ENCODE measurements at regions not wholly inside any gene's neighbourhood (a gene's known extent, or its start where the extent isn't known, plus 50 kb on each side); places are given as distances from the start of the nearest gene placed in this dataset.

GRCh38 chr6:135640048-135640447 lies 142.5 kb upstream of the AHI1 start:
- Histone ChIP-seq H3K9me3 (no peaks in the 10 kb centered on the region), H3K27me3 (no peaks in the 10 kb centered on the region), H3K4me1 (no peaks in the 10 kb centered on the region), H3K36me3 (no peaks in the 10 kb centered on the region), H3K27ac (no peak overlapping the region), H3K4me3 (no peak overlapping the region)
- TF ChIP-seq EP300 (IDR thresholded peaks at IDR 0.05; ENCODE audit: low read depth), result no peak
- no peak for TF ChIP-seq POLR2A (IDR thresholded peaks at IDR 0.05)
- no peak for TF ChIP-seq CTCF (IDR thresholded peaks at IDR 0.05)
- no peak for TF ChIP-seq POLR2AphosphoS5 (IDR thresholded peaks at IDR 0.05)
- no peak for DNase-seq
- WGBS, 2 donors (ENCODE audit: low coverage in 1 of 2), result 82 to 96% methylated on average over 2 of the region's 2 CpGs
- intact Hi-C loops (cut with DNase I; ENCODE audit: low total_unique reads), result no loop called here
- in situ Hi-C loops (cut with MboI; ENCODE audit: low pct_ligation_motif_present in 1 of 4, low pct_unique_long_range_greater_than_20kb in 1 of 4, low sequenced_read_pairs in 3 of 4), result no loop called here

- DNase-seq, result no peak
- intact Hi-C loops (cut with DNase I; ENCODE audit: low total_unique reads) (no loop called here), in situ Hi-C loops (cut with MboI; ENCODE audit: low pct_ligation_motif_present in 1 of 4, low pct_unique_long_range_greater_than_20kb in 1 of 4, low sequenced_read_pairs in 3 of 4) (no loop called here)
- Histone ChIP-seq H3K4me3 (no peak overlapping the region), H3K27me3 (no peaks in the 10 kb centered on the region), H3K36me3 (no peaks in the 10 kb centered on the region), H3K4me1 (no peaks in the 10 kb centered on the region), H3K9me3 (no peaks in the 10 kb centered on the region), H3K27ac (no peak overlapping the region)
- WGBS, 2 donors (ENCODE audit: low coverage in 1 of 2), result 61 to 64% methylated on average over 3 of the region's 3 CpGs
- TF ChIP-seq EP300 (IDR thresholded peaks at IDR 0.05; ENCODE audit: low read depth) (no peak), POLR2A (IDR thresholded peaks at IDR 0.05) (no peak), CTCF (IDR thresholded peaks at IDR 0.05) (no peak)
These were observed 143.0 kb upstream of the AHI1 start for GRCh38 chr6:135640449-135641111.

- no peak overlapping the region for H3K4me3 ChIP-seq
- no peak overlapping the region for H3K27ac ChIP-seq
- no peaks in the 10 kb centered on the region for H3K9me3 ChIP-seq
- H3K27me3 ChIP-seq, result no peaks in the 10 kb centered on the region
- 87 to 94% methylated on average over 3 of the region's 3 CpGs for WGBS, 2 donors (ENCODE audit: low coverage in 1 of 2)
- TF ChIP-seq EP300 (IDR thresholded peaks at IDR 0.05; ENCODE audit: low read depth) (no peak), POLR2A (IDR thresholded peaks at IDR 0.05) (no peak), CTCF (IDR thresholded peaks at IDR 0.05) (no peak), POLR2AphosphoS5 (IDR thresholded peaks at IDR 0.05) (no peak)
- H3K4me1 ChIP-seq, result no peaks in the 10 kb centered on the region
- H3K36me3 ChIP-seq, result no peaks in the 10 kb centered on the region
- DNase-seq, result no peak
- intact Hi-C loops (cut with DNase I; ENCODE audit: low total_unique reads), result no loop called here
- in situ Hi-C loops (cut with MboI; ENCODE audit: low pct_ligation_motif_present in 1 of 4, low pct_unique_long_range_greater_than_20kb in 1 of 4, low sequenced_read_pairs in 3 of 4), result no loop called here
These were observed 145.4 kb upstream of the AHI1 start for GRCh38 chr6:135642912-135643311.

GRCh38 chr6:135644394-135644793 lies 146.9 kb upstream of the AHI1 start:
- intact Hi-C loops (cut with DNase I; ENCODE audit: low total_unique reads) (no loop called here), in situ Hi-C loops (cut with MboI; ENCODE audit: low pct_ligation_motif_present in 1 of 4, low pct_unique_long_range_greater_than_20kb in 1 of 4, low sequenced_read_pairs in 3 of 4) (no loop called here)
- H3K36me3 ChIP-seq, result no peaks in the 10 kb centered on the region
- H3K4me3 ChIP-seq, result no peak overlapping the region
- H3K9me3 ChIP-seq, result no peaks in the 10 kb centered on the region
- WGBS, 2 donors (ENCODE audit: low coverage in 1 of 2), result 74 to 87% methylated on average over 3 of the region's 3 CpGs
- no peaks in the 10 kb centered on the region for H3K4me1 ChIP-seq
- H3K27me3 ChIP-seq, result no peaks in the 10 kb centered on the region
- TF ChIP-seq EP300 (IDR thresholded peaks at IDR 0.05; ENCODE audit: low read depth) (no peak), POLR2AphosphoS5 (IDR thresholded peaks at IDR 0.05) (no peak), POLR2A (IDR thresholded peaks at IDR 0.05) (no peak), CTCF (IDR thresholded peaks at IDR 0.05) (no peak)
- no peak for DNase-seq
- H3K27ac ChIP-seq, result no peak overlapping the region
